HG02763 (cell line): ENCODE measurements at regions not wholly inside any gene's neighbourhood (a gene's known extent, or its start where the extent isn't known, plus 50 kb on each side); places are given as distances from the start of the nearest gene placed in this dataset.

Source experiments
- ATAC-seq: cut with Tn5 transposase; IDR thresholded peaks from one replicate; pipeline ENCODE4 v1.9.1; 2021; ENCODE audit warnings: mild to moderate bottlenecking, moderate library complexity; ENCODE audit not compliant: unreplicated experiment

GRCh38 chr2:193333539-193333938, 1138.8 kb upstream of the TMEFF2 start:
- ATAC-seq, result no peak

GRCh38 chr2:193332941-193333340, 1138.2 kb upstream of the TMEFF2 start:
- no peak for ATAC-seq

GRCh38 chr2:193331676-193332075, 1136.9 kb upstream of the TMEFF2 start:
- ATAC-seq, result no peak

GRCh38 chr2:193326296-193326695, 1131.6 kb upstream of the TMEFF2 start:
- no peak for ATAC-seq

- ATAC-seq, result no peak
Measured at GRCh38 chr2:193315428-193316091, 1120.8 kb upstream of the TMEFF2 start.

GRCh38 chr2:193303464-193303863, 1108.7 kb upstream of the TMEFF2 start:
- no peak for ATAC-seq

GRCh38 chr2:193294371-193294770, 1099.6 kb upstream of the TMEFF2 start:
- ATAC-seq, result no peak

GRCh38 chr2:193279361-193279760, 1084.6 kb upstream of the TMEFF2 start:
- no peak for ATAC-seq

- no peak for ATAC-seq
Measured at GRCh38 chr2:193276988-193277387, 1082.3 kb upstream of the TMEFF2 start.

- ATAC-seq, result no peak
Measured at GRCh38 chr2:193276560-193276959, 1081.8 kb upstream of the TMEFF2 start.

- ATAC-seq, result no peak
Measured at GRCh38 chr2:193276069-193276468, 1081.3 kb upstream of the TMEFF2 start.

- ATAC-seq, result no peak
Measured at GRCh38 chr2:193272011-193272410, 1077.3 kb upstream of the TMEFF2 start.

- ATAC-seq, result no peak
Measured at GRCh38 chr2:193270816-193271215, 1076.1 kb upstream of the TMEFF2 start.

GRCh38 chr2:193267496-193268002, 1072.8 kb upstream of the TMEFF2 start:
- ATAC-seq, result no peak

- ATAC-seq, result no peak
Measured at GRCh38 chr2:193253014-193253530, 1058.3 kb upstream of the TMEFF2 start.

- ATAC-seq, result no peak
Measured at GRCh38 chr2:193251909-193252308, 1057.2 kb upstream of the TMEFF2 start.

- no peak for ATAC-seq
Measured at GRCh38 chr2:193250389-193250788, 1055.7 kb upstream of the TMEFF2 start.

GRCh38 chr2:193240752-193241151, 1046.0 kb upstream of the TMEFF2 start:
- no peak for ATAC-seq

- ATAC-seq, result no peak
Measured at GRCh38 chr2:193231634-193232033, 1036.9 kb upstream of the TMEFF2 start.

- no peak for ATAC-seq
Measured at GRCh38 chr2:193228276-193228675, 1033.5 kb upstream of the TMEFF2 start.

- no peak for ATAC-seq
Measured at GRCh38 chr2:193222454-193222853, 1027.7 kb upstream of the TMEFF2 start.

GRCh38 chr2:193219413-193219812, 1024.7 kb upstream of the TMEFF2 start:
- no peak for ATAC-seq

GRCh38 chr2:193201583-193201982, 1006.9 kb upstream of the TMEFF2 start:
- ATAC-seq, result no peak
